ENCODE measurements at regions not wholly inside any gene's neighbourhood (a gene's known extent, or its start where the extent isn't known, plus 50 kb on each side); places are given as distances from the start of the nearest gene placed in this dataset.

DNA sequence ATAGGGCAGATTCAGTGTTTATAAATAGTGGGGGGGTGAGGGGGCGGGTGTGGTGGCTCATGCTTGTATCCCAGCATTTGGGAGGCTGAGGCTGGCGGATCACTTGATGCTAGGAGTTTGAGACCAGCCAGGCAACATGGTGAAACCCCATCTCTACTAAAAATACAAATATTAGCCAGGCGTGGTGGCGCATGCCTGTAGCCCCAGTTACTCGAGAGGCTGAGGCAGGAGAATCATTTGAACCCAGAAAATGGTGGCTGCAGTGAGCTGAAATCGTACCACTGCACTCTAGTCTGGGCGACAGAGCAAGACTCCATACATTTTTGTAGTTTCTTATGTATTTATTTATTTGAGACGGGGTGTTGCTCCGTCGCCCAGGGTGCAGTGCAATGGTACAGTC lies 109.0 kb upstream of the ZNF217 start:
- TF ChIP-seq, protein P1, sequence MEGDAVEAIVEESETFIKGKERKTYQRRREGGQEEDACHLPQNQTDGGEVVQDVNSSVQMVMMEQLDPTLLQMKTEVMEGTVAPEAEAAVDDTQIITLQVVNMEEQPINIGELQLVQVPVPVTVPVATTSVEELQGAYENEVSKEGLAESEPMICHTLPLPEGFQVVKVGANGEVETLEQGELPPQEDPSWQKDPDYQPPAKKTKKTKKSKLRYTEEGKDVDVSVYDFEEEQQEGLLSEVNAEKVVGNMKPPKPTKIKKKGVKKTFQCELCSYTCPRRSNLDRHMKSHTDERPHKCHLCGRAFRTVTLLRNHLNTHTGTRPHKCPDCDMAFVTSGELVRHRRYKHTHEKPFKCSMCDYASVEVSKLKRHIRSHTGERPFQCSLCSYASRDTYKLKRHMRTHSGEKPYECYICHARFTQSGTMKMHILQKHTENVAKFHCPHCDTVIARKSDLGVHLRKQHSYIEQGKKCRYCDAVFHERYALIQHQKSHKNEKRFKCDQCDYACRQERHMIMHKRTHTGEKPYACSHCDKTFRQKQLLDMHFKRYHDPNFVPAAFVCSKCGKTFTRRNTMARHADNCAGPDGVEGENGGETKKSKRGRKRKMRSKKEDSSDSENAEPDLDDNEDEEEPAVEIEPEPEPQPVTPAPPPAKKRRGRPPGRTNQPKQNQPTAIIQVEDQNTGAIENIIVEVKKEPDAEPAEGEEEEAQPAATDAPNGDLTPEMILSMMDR (IDR thresholded peaks at IDR 0.05; ENCODE audit: low read depth, low read length), result no peak
- Histone ChIP-seq H3K4me3 (ENCODE audit: low read depth, low read length) (no peak overlapping the region), H3K27ac (no peak overlapping the region), H3K27me3 (ENCODE audit: insufficient read depth, low read depth, severe bottlenecking) (no peaks in the 10 kb centered on the region), H3K36me3 (no peaks in the 10 kb centered on the region), H3K9me3 (ENCODE audit: severe bottlenecking) (no peaks in the 10 kb centered on the region)
- DNase-seq, result no peak

DNA sequence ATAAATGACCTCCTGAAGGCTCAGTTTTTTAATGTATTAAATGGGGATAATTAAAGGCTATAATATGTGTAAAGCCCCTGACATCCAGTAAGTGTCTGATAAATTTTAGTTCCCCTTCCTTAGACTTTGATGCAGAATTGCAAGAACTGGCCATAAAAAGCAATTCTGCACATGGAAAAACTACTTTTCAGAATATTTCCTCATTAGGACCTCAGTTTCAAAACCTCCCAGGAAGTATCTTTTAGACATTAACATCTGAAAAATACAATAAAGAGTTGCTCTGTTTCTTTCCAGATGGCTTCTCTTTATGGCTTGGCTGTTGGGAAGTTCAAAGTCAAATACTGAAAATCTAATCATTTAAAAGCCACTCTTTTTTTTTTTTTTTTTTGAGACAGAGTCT lies 106.3 kb upstream of the ZNF217 start:
- Histone ChIP-seq H3K9me3 (ENCODE audit: severe bottlenecking) (no peaks in the 10 kb centered on the region), H3K4me3 (ENCODE audit: low read depth, low read length) (no peak overlapping the region), H3K36me3 (no peaks in the 10 kb centered on the region), H3K27ac (no peak overlapping the region), H3K27me3 (ENCODE audit: insufficient read depth, low read depth, severe bottlenecking) (no peaks in the 10 kb centered on the region)
- TF ChIP-seq, protein P1 (IDR thresholded peaks at IDR 0.05; ENCODE audit: low read depth, low read length), result no peak
- DNase-seq, result no peak

DNA sequence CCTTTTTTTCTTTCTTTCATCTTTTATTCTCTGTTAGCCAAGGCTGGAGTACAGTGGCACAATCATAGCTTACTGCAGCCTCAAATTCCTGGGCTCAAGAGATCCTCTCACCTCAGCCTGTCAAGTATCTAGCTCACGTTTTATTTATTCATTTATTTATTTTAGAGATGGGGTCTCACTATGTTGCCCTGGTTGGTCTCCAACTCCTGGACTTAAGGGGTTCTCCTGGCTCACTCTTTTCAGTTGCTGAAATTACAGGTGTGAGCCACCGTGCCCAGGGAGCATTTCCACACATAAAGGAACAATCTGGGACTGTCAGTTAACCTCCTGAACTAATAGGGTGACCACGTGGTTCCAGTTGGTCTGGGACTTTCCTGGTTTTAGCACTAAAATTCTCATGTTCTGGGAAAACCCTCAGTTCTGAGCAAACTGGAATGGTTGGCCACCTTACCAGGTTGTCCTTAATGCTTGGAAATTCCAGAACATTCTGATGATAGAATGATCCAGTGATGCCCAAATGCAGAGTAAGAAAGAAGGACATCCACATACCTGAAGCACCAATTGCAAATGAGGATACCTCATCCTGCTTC lies 105.5 kb upstream of the ZNF217 start:
- Histone ChIP-seq H3K4me3 (ENCODE audit: low read depth, low read length) (no peak overlapping the region), H3K9me3 (ENCODE audit: severe bottlenecking) (no peaks in the 10 kb centered on the region), H3K27me3 (ENCODE audit: insufficient read depth, low read depth, severe bottlenecking) (no peaks in the 10 kb centered on the region), H3K36me3 (no peaks in the 10 kb centered on the region), H3K27ac (no peak overlapping the region)
- no peak for DNase-seq
- TF ChIP-seq, protein P1 (IDR thresholded peaks at IDR 0.05; ENCODE audit: low read depth, low read length), result no peak

DNA sequence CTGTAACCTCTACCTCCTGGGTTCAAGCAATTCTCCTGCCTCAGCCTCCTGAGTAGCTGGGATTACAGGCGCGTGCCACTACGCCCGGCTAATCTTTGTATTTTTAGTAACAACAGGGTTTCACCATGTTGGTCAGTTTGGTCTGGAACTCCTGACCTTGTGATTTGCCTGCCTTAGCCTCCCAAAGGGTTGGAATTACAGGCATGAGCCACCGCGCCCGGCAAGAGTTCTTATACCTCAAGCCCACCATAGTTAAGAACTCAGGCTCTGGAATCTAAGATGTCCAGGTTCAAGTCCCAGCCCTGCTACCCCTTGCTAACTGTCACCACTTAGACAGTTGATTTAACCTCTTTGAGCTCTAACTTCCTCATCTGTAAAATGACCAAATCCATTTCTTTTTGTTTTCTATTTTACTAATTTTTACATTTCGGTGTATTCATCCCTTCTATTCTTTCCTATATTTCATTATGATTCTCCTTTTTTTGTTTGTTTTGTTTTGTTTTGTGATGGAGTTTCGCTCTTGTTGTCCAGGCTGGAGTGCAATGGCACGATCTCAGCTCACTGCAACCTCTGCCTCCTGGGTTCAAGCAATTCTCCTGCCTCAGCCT lies 104.8 kb upstream of the ZNF217 start:
- Histone ChIP-seq H3K27me3 (ENCODE audit: insufficient read depth, low read depth, severe bottlenecking) (no peaks in the 10 kb centered on the region), H3K36me3 (no peaks in the 10 kb centered on the region), H3K27ac (no peak overlapping the region), H3K9me3 (ENCODE audit: severe bottlenecking) (no peaks in the 10 kb centered on the region), H3K4me3 (ENCODE audit: low read depth, low read length) (no peak overlapping the region)
- TF ChIP-seq, protein P1 (IDR thresholded peaks at IDR 0.05; ENCODE audit: low read depth, low read length), result no peak
- DNase-seq, result no peak

DNA sequence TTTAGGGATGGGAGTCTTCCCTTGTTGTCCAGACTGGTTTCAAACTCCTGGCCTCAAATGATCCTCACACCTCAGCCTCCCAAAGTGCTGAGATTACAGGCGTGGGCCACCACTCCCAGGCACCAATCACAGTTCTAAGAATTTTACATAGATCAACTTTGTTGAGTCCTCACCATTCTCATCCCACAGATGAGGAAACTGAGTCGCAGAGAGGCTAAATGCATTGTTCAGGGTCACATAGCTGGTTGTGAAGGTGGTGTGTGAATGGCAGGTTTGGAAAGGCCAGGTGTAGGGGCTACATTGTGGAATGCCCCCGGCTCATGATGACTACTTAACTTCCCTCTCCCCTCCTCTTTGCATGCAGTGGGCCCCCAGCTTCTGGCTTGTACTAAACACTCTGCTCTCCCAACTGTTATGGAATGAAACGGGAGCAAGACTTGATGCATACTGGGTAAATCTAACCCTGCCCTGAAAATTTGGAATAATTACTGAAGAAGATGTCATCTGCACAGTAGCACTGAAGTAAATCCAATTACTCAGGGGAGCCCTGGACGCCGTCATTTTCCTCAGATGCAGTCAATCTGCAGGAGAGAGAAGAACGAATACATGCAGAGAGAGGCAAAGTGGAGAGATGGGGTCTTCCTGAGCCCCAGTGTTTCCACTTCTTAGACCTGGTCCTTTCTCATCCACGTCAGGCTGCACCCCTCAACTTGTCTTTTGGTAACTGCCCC lies 102.3 kb upstream of the ZNF217 start:
- H3K27ac ChIP-seq, result no peak overlapping the region
- H3K27me3 ChIP-seq (ENCODE audit: insufficient read depth, low read depth, severe bottlenecking), result no peaks in the 10 kb centered on the region
- no peak overlapping the region for H3K4me3 ChIP-seq (ENCODE audit: low read depth, low read length)
- TF ChIP-seq, protein P1 (IDR thresholded peaks at IDR 0.05; ENCODE audit: low read depth, low read length), result no peak
- no peaks in the 10 kb centered on the region for H3K9me3 ChIP-seq (ENCODE audit: severe bottlenecking)
- H3K36me3 ChIP-seq, result no peaks in the 10 kb centered on the region
- no peak for DNase-seq
